HG03280 (cell line): ENCODE measurements at regions not wholly inside any gene's neighbourhood (a gene's known extent, or its start where the extent isn't known, plus 50 kb on each side); places are given as distances from the start of the nearest gene placed in this dataset.
"Not testable (repeated sequence)": the region's sequence is repeated elsewhere in the genome, so short reads cannot be mapped to it uniquely, and the experiment has no call there.

Experiments used
- ATAC-seq: cut with Tn5 transposase; IDR thresholded peaks from one replicate; pipeline ENCODE4 v1.9.1; 2021; ENCODE audit warnings: mild to moderate bottlenecking, moderate library complexity; ENCODE audit not compliant: unreplicated experiment

DNA sequence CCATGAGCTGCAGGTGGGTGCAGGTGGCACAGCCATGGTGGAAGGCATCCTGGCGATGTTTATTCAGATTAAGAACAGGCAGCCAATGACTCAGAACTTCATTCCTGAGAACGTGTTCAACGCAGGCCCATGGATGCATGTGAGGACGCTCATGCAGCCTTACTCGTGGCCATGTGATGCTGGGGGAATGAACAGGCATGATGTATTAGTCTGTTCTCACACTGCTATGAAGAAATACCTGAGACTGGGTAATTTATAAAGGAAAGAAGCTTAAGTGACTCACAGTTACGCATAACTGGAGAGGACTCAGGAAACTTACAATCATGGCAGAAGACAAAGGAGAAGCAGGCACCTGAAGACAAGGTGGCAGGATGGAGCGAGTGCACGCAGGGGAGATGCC, 146.6 kb downstream of the RNASET2 start:
- no peak for ATAC-seq

DNA sequence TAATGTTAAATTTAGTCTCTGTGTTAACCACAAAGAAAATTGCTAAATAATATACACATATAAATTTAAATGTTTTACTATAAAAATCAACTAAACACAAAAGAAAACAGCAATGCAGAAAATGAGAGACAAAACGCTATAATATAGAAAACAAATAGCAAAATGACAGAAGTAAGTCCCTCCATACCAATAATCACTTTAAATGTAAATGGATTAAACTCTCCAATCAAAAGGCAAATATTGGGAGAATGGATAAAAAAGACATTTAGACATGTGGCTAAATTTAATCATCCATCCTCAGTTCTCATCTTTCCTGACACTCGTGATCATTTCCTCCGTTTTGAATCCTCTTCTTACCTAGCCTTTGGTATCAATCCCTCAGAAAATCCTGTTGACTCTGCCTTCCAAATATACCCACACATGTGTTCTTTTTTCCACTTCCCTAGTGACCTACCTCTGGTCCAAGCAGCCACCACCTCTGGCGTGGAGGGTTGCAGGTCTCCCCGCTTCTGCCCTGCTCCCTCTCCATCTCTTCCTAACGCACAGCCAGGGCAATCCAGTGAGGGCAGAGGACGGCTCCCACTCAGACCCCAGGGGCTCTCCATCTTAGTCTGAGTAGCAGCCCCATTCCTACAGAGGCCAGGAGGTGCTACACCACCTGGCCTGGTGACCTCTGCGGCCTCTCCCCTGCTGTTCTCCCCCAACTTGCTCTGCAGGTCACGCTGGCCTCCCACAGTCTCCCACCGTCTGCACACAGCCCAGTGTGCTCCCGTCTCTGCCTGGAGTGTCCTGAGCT, 149.2 kb downstream of the RNASET2 start:
- ATAC-seq = no peak

GRCh38 chr6:166806217-166806838, 150.0 kb downstream of the RNASET2 start:
- ATAC-seq = no peak

- ATAC-seq = no peak
These were observed 152.9 kb downstream of the RNASET2 start for GRCh38 chr6:166803471-166803870.

GRCh38 chr6:166802401-166802800, 153.9 kb downstream of the RNASET2 start:
- ATAC-seq = no peak

DNA sequence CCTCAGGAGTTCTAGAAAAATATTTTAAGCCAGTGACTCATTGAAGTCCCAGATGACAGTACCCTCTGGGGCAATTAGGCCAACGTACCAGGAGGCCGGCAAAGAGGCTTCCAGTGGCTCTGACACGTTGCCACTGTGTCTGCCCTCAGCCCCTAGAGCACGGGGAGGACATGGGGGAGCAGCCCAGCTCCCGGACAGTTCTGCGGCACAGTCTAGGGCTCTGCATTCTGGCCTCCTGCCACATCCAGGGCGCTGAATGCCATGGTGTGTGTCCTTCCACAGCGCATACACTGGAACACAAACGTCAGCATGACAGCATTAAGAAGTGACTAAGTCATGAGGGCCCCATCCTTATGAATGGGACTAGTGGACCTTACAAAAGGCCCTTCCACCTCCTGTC, 156.2 kb downstream of the RNASET2 start:
- no peak for ATAC-seq

- no peak for ATAC-seq
These were observed 157.7 kb downstream of the RNASET2 start for GRCh38 chr6:166798652-166799051.

- no peak for ATAC-seq
These were observed 159.7 kb downstream of the RNASET2 start for GRCh38 chr6:166796610-166797009.

DNA sequence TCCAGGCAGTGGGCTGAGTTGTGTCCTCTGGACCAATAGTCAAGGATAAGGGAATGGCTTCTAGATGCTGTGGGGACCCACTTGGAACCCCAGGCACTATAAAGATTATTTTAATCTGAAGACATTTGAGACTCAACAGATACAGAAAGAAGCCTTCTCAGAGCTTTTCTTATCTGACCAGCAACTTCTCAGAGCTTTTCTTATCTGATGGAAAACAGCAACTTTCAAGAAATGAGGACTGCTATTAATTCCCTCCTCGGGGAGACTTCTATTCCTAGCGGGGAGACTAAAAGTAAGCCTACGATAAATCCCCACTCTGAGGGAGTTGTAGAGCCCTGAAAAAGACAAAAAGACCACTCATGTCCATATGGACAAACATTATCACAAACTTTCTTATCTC, 160.5 kb downstream of the RNASET2 start:
- no peak for ATAC-seq

GRCh38 chr6:166790808-166791207, 163.8 kb upstream of the RPS6KA2 start:
- ATAC-seq = not testable (repeated sequence)

- ATAC-seq = not testable (repeated sequence)
These were observed 161.9 kb upstream of the RPS6KA2 start for GRCh38 chr6:166788846-166789529.

DNA sequence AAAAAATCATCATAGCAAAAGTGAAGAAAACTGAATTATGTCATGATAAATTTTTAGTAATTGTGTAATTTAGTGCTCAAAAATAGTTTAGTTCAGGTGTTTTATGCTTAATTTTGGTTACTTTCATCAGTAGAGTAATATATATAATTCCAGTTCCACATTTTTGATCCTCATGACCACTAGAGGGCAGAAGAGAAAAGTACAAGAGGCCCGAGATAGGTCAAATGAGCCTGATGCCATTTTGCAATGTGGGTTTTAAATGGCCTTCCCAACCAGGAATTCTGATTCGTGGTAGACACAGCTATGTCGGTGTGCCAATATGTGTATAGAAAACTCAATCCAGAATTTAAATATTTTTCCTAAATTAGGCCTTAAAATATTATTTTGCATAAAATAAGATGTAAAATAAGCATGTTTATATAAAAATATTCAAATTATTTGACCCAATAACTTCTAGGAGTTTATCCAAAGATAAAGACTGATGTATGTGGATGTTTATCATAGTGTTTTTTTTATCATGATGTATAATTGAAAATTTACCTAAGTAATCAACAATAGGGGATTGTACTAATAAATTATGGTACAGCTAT, 159.7 kb upstream of the RPS6KA2 start:
- no peak for ATAC-seq

DNA sequence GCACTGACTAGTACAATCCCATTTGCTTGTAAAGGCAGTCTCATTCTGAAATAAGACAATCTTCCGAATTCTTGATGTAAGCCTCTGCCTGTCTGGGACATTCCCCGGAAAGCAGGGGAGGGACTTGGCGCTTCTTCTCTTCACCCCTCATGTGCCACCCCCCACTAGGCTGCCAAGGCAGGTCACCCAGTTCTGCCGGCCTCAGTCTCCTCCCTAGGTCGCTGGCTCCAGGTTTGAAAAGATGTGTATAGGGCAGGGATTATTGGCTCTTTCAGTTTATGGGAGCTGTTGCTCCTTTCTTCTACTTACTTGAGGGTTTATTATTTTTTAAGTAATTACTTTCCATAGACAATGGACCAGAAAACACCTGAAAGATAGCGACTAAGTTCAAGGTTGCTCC, 158.1 kb upstream of the RPS6KA2 start:
- no peak for ATAC-seq

- ATAC-seq = no peak
These were observed 157.6 kb upstream of the RPS6KA2 start for GRCh38 chr6:166784691-166785090.

- ATAC-seq = no peak
These were observed 155.5 kb upstream of the RPS6KA2 start for GRCh38 chr6:166782520-166782919.

- no peak for ATAC-seq
These were observed 154.3 kb upstream of the RPS6KA2 start for GRCh38 chr6:166781331-166781730.

DNA sequence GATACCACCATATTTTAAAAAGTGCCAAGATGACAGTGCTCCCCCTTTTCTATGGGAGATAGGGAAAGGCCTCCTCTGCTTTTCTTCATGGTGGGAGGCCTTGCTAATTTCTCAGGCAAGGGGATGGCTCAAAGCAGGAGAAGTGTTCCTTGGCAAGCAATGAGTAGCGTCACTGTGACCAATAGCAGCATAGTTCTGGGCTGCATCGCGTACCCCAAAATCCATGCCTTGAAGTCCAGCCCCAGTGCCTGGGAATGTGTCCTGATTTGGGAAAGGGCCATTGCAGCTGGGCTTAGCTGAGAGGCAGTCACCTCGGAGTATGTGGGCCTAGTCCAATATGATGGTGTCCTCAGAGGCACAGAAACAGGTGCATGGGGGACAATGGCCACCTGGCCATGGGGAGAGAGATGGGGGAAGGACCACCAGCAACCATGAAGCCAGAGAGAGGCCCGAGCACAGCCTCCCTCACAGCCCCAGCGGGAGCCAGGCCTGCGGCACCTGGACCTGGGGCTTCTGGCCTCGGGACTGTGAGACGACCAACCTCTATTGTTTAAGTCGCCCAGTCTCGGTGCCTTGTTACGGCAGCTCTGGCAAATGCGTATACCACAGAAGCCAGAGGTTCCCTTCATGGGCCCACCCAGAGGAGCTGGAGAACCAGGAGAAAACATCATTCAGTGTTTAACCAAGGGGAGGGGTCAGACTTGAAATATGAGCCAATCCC, 153.1 kb upstream of the RPS6KA2 start:
- ATAC-seq = no peak

DNA sequence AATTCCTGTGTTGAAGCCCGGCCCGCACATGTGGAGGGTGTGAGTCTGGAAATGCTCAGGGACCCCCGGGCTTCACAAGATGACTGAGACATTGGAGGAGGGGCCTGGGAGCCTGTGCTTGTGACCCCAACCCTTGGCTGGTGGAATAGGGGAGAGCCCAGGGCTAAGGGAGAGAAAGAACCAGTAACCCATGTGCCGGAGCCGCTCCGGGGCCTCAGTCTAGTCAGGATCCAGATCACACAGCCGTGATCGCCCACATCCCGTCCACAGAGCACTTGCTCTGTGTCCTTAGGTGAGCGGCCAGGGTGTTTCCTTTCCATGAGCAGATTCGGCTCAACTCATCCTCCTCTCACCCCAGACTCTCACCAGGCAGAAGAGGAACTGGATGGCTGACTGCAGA, 152.3 kb upstream of the RPS6KA2 start:
- no peak for ATAC-seq

DNA sequence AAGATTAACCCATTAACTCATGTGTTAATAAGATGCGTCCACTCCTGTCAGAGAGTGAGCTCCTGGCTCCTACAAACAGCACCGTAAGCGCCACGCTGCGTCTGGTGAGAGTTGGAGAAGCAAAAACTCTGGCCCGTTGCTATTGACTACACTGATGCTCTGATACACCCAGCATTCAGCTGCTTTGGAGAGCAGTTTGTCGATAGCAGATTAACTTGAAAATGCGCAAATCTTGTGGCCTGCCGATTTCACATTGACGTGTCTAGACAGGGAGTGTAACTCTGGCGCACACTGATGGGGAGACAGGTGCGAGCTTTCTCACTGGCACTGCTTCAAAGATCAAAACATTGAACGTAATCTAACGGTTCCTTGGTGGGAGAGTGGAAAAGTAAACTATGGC, 151.7 kb upstream of the RPS6KA2 start:
- no peak for ATAC-seq

- ATAC-seq = no peak
These were observed 151.0 kb upstream of the RPS6KA2 start for GRCh38 chr6:166778046-166778445.

GRCh38 chr6:166777096-166777630, 150.1 kb upstream of the RPS6KA2 start:
- ATAC-seq = no peak
